ENCODE measurements at regions not wholly inside any gene's neighbourhood (a gene's known extent, or its start where the extent isn't known, plus 50 kb on each side); places are given as distances from the start of the nearest gene placed in this dataset.

DNA sequence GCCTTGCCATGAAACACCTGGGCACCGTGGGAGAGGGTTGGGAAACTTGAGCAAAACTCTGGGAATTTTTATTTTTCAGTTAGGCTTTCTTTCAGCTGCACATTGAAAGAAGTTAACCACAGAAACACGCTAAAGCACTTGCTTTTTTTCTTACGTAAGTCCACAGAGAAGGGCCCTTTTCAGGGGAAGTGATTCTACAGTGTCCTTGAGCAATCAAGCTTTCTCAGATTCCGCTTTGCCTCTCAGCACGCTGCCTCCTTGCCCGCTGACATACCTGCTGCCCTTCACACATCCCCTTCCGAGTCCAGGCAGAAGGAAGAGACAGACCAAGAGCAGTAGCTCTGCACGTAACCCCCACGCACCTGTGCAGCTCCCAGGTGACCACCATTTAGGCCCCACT lies 135.5 kb upstream of the MYT1L start:
- TF ChIP-seq, protein P1, sequence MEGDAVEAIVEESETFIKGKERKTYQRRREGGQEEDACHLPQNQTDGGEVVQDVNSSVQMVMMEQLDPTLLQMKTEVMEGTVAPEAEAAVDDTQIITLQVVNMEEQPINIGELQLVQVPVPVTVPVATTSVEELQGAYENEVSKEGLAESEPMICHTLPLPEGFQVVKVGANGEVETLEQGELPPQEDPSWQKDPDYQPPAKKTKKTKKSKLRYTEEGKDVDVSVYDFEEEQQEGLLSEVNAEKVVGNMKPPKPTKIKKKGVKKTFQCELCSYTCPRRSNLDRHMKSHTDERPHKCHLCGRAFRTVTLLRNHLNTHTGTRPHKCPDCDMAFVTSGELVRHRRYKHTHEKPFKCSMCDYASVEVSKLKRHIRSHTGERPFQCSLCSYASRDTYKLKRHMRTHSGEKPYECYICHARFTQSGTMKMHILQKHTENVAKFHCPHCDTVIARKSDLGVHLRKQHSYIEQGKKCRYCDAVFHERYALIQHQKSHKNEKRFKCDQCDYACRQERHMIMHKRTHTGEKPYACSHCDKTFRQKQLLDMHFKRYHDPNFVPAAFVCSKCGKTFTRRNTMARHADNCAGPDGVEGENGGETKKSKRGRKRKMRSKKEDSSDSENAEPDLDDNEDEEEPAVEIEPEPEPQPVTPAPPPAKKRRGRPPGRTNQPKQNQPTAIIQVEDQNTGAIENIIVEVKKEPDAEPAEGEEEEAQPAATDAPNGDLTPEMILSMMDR (IDR thresholded peaks at IDR 0.05 in 8 of 11, conservative IDR thresholded peaks at IDR 0.05 in 3 of 11): no peak
- no peak for TF ChIP-seq POLR2A (IDR thresholded peaks at IDR 0.05)

Measured in spleen (tissue), 7 donors.